Endothelial cell of umbilical vein (primary cell): ENCODE measurements at regions not wholly inside any gene's neighbourhood (a gene's known extent, or its start where the extent isn't known, plus 50 kb on each side); places are given as distances from the start of the nearest gene placed in this dataset.

Source experiments
- BruUV-seq: library from RNA; stranded (reverse); fragments of 400-500 nt; replicated peaks from 2 replicates; lab custom pipeline; 2021; lab: Mats Ljungman, UMichigan
- CTCF ChIA-PET: fragments of 300-600, 350-600 bp; sonication (Branson Sonifier 250); formaldehyde crosslinking; loops from one replicate; lab custom pipeline; 2021; ENCODE audit warnings: antibody characterized with exemption, inconsistent platforms; lab: Charles Lee
- POLR2A ChIA-PET: fragments of 300-600, 350-600 bp; sonication (Branson Sonifier 250); formaldehyde crosslinking; loops from one replicate; lab custom pipeline; 2021; ENCODE audit warnings: antibody characterized with exemption, inconsistent platforms; lab: Charles Lee
- DNase-seq: peaks from one replicate; pipeline ENCODE4 v3.0.0-alpha.2; 2011; ENCODE audit warnings: low read depth, low spot score
- FAIRE-seq: peaks from 2 replicates; lab custom pipeline; 2011; peaks lifted over from hg19 to GRCh38; lab: Jason Lieb, UNC
- H2AFZ ChIP-seq: 2 replicates; pipeline ENCODE4 v1.6.0; 2012; ENCODE audit warnings: low read depth, low read length, control low read depth, inconsistent platforms
- H3K27ac ChIP-seq: 2 replicates; pipeline ENCODE4 v1.5.1; 2011; ENCODE audit warnings: low read depth, mild to moderate bottlenecking, control low read depth, low read length, moderate library complexity; ENCODE audit not compliant: insufficient read depth
- H3K27me3 ChIP-seq, 2 experiments: 2 replicates each; pipeline versions ENCODE4 v1.6.0 to v1.6.1; 2011; ENCODE audit warnings: low read length in 2 of 2, mixed read lengths in 1 of 2; ENCODE audit not compliant: control insufficient read depth in 2 of 2, insufficient read depth in 2 of 2
- H3K36me3 ChIP-seq, 2 experiments: 2 replicates in 1 of 2; 3 replicates in 1 of 2; pipeline ENCODE4 v1.5.1; 2011; ENCODE audit warnings: low read length in 2 of 2, mild to moderate bottlenecking in 1 of 2, moderate library complexity in 1 of 2; ENCODE audit not compliant: control insufficient read depth in 2 of 2, insufficient read depth in 2 of 2; ENCODE audit errors: extremely low read depth in 1 of 2
- H3K4me1 ChIP-seq: 3 replicates; pipeline ENCODE4 v1.5.1; 2011; ENCODE audit warnings: mild to moderate bottlenecking, low read length; ENCODE audit not compliant: control insufficient read depth, insufficient read depth; ENCODE audit errors: extremely low read depth
- H3K4me2 ChIP-seq: 2 replicates; pipeline ENCODE4 v1.6.1; 2011; ENCODE audit warnings: low read length, control low read depth, mixed read lengths; ENCODE audit not compliant: insufficient read depth
- H3K4me3 ChIP-seq, 3 experiments: fragments of 200-600 bp in 1 of 3; sonication (generic), shearing (Covaris generic) in 1 of 3; replicated peaks in 1 of 3; 2 replicates each; pipeline ENCODE4 v1.5.1; 2011 to 2016; ENCODE audit warnings: control low read depth in 3 of 3, low read length in 3 of 3, mild to moderate bottlenecking in 2 of 3, inconsistent platforms in 1 of 3, low read depth in 1 of 3, moderate library complexity in 1 of 3; ENCODE audit not compliant: insufficient read depth in 1 of 3
- H3K79me2 ChIP-seq: 2 replicates; pipeline ENCODE4 v1.6.0; 2012; ENCODE audit warnings: low read length, inconsistent platforms; ENCODE audit not compliant: control insufficient read depth, insufficient read depth
- H3K9ac ChIP-seq: replicated peaks from 2 replicates; pipeline ENCODE3; 2011; ENCODE audit warnings: low read length, control low read depth; ENCODE audit not compliant: insufficient read depth; ENCODE audit errors: extremely low read depth
- H3K9me1 ChIP-seq: replicated peaks from 3 replicates; pipeline ENCODE4 v1.6.0; 2011; ENCODE audit warnings: mild to moderate bottlenecking, low read length; ENCODE audit not compliant: control insufficient read depth, insufficient read depth; ENCODE audit errors: extremely low read depth
- H3K9me3 ChIP-seq: replicated peaks from 2 replicates; pipeline ENCODE4 v1.5.1; 2012; ENCODE audit warnings: low read length, inconsistent platforms; ENCODE audit not compliant: control insufficient read depth, insufficient read depth
- H4K20me1 ChIP-seq: replicated peaks from 2 replicates; pipeline ENCODE3; 2011; ENCODE audit warnings: mild to moderate bottlenecking, low read length; ENCODE audit not compliant: control insufficient read depth, insufficient read depth; ENCODE audit errors: extremely low read depth
- EZH2 ChIP-seq: IDR thresholded peaks from 2 replicates; pipeline ENCODE4 v1.6.1; 2012; ENCODE audit warnings: borderline replicate concordance, low read depth, mild to moderate bottlenecking, moderate library complexity, low read length, inconsistent platforms; ENCODE audit not compliant: severe bottlenecking
- FOS ChIP-seq: IDR thresholded peaks from 2 replicates; pipeline ENCODE4 v1.6.1; 2011; ENCODE audit warnings: mild to moderate bottlenecking, low read length, moderate library complexity, borderline replicate concordance; ENCODE audit not compliant: insufficient read depth
- GATA2 ChIP-seq: IDR thresholded peaks from 2 replicates; pipeline ENCODE4 v1.7.0; 2011; ENCODE audit warnings: low read depth, mild to moderate bottlenecking, moderate library complexity, mixed read lengths, low read length; ENCODE audit not compliant: insufficient read length, insufficient read depth
- JUN ChIP-seq: IDR thresholded peaks from 2 replicates; pipeline ENCODE4 v1.6.1; 2011; ENCODE audit warnings: borderline replicate concordance, low read depth; ENCODE audit not compliant: insufficient read length, insufficient read depth
- MAX ChIP-seq: IDR thresholded peaks from 2 replicates; pipeline ENCODE4 v1.6.1; 2011; ENCODE audit not compliant: insufficient read depth, insufficient read length
- MYC ChIP-seq: IDR thresholded peaks from one replicate; pipeline ENCODE4 v1.6.1; 2011; ENCODE audit warnings: mild to moderate bottlenecking, low read depth, low read length
- POLR2A ChIP-seq: IDR thresholded peaks from 2 replicates; pipeline ENCODE4 v1.6.1; 2012; ENCODE audit warnings: low read depth, mild to moderate bottlenecking, control low read depth, low read length
- POLR2AphosphoS5 ChIP-seq: IDR thresholded peaks from 2 replicates; pipeline ENCODE4 v1.6.1; 2012; ENCODE audit warnings: low read depth, mild to moderate bottlenecking, control low read depth, low read length, moderate library complexity; ENCODE audit not compliant: insufficient read depth
- dilution Hi-C: fragments of 300-500 bp; cut with MboI; formaldehyde crosslinking; loops from one replicate; pipeline ENCODE4 v1.15.0; 2019; ENCODE audit warnings: low sequenced_read_pairs; ENCODE audit not compliant: extremely low pct_ligation_motif_present
- intact Hi-C: fragments of 100-400 bp; cut with micrococcal nuclease; formaldehyde crosslinking; loops from one replicate; pipeline ENCODE4 v1.10.0; 2022
- TF ChIP-seq, protein P1 (sequence below), 2 donors: IDR thresholded peaks; 1 replicate in 1 of 2; 2 replicates in 1 of 2; pipeline ENCODE4 v1.5.1; 2011; ENCODE audit warnings: low read length in 2 of 2, mild to moderate bottlenecking in 2 of 2, moderate library complexity in 2 of 2, control low read depth in 1 of 2, inconsistent platforms in 1 of 2, low read depth in 1 of 2; ENCODE audit not compliant: insufficient read depth in 1 of 2; ENCODE audit errors: extremely low read depth in 1 of 2

DNA sequence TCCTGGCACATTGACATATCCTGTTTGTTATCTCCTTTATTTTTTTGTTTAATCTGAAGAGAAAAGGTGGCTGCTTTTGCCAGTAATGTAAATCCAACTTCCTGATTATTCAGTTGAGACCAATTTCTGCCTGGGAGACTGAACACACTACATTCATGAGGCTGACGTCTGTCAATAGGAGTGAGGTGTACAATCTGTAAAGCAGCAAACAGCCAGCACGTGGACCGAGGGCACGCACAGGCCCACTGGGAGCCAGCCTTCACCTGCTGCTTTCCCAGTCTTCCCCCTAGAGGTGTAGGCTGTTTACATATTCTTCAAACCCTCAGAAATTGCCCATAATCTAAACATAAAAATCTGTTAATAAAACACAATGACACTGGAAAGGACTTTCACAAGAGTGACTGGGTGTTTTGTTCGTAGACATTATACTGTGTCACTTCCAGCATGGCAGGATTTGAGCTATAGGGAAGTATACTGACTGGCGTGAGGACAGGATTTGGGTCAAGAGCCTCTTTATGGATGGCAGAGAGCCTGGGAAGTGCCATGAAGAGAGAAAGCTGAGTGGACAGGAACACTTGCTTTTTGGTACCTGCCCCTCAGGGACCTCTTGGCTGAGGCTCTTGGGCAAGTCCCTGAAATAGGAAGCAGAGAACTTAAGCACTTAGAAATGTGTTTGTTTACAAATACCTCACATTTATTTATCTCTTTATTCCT is 552.9 kb upstream of the CAMK1G start:
- H3K4me2 ChIP-seq: no peak overlapping the region
- BruUV-seq: no TSS peak
- no peak for TF ChIP-seq GATA2
- TF ChIP-seq EZH2: no peak
- TF ChIP-seq, protein P1, sequence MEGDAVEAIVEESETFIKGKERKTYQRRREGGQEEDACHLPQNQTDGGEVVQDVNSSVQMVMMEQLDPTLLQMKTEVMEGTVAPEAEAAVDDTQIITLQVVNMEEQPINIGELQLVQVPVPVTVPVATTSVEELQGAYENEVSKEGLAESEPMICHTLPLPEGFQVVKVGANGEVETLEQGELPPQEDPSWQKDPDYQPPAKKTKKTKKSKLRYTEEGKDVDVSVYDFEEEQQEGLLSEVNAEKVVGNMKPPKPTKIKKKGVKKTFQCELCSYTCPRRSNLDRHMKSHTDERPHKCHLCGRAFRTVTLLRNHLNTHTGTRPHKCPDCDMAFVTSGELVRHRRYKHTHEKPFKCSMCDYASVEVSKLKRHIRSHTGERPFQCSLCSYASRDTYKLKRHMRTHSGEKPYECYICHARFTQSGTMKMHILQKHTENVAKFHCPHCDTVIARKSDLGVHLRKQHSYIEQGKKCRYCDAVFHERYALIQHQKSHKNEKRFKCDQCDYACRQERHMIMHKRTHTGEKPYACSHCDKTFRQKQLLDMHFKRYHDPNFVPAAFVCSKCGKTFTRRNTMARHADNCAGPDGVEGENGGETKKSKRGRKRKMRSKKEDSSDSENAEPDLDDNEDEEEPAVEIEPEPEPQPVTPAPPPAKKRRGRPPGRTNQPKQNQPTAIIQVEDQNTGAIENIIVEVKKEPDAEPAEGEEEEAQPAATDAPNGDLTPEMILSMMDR (IDR thresholded peaks at IDR 0.05; ENCODE audit: extremely low read depth in 1 of 2, insufficient read depth in 1 of 2, low read depth in 1 of 2, low read length in 2 of 2): no peak
- TF ChIP-seq MAX: no peak
- no peak for TF ChIP-seq MYC
- TF ChIP-seq JUN: no peak
- no peak for TF ChIP-seq POLR2AphosphoS5
- TF ChIP-seq FOS: no peak
- TF ChIP-seq POLR2A: no peak
- H3K9me1 ChIP-seq: no peaks in the 10 kb centered on the region
- intact Hi-C loops (no loop called here), dilution Hi-C loops (no loop called here)
- ChIA-PET CTCF (no interaction called here), POLR2A (no interaction called here)
- no peaks in the 10 kb centered on the region for H3K9me3 ChIP-seq
- DNase-seq (no peak), FAIRE-seq (no peak)
- H3K4me1 ChIP-seq: no peaks in the 10 kb centered on the region
- H4K20me1 ChIP-seq: no peaks in the 10 kb centered on the region
- H2AFZ ChIP-seq: no peak overlapping the region
- no peak overlapping the region for H3K9ac ChIP-seq
- no peaks in the 10 kb centered on the region for H3K36me3 ChIP-seq
- no peak overlapping the region for H3K4me3 ChIP-seq
- H3K27ac ChIP-seq: no peak overlapping the region
- H3K79me2 ChIP-seq: no peaks in the 10 kb centered on the region
- H3K27me3 ChIP-seq: peaks cover 9 to 12% of the 10 kb centered on the region in 2 experiments
